Esophagus muscularis mucosa (tissue), 4 donors: ENCODE measurements at regions not wholly inside any gene's neighbourhood (a gene's known extent, or its start where the extent isn't known, plus 50 kb on each side); places are given as distances from the start of the nearest gene placed in this dataset.

Experiments used
- DNase-seq: peaks from one replicate; pipeline ENCODE4 v3.0.0-alpha.2; 2017; ENCODE audit errors: extremely low spot score
- H3K27ac ChIP-seq, 4 donors: fragments of 200-600 bp; sonication (generic); replicated peaks in 1 of 4; 1 replicate in 3 of 4; 2 replicates in 1 of 4; pipeline ENCODE4 v1.5.1; 2016 to 2019; ENCODE audit warnings: mild to moderate bottlenecking in 1 of 4
- H3K27me3 ChIP-seq, 4 donors: fragments of 200-600 bp; sonication (generic); one replicate each; pipeline versions ENCODE4 v1.5.1 to v1.6.0; 2016 to 2019
- H3K36me3 ChIP-seq, 4 donors: fragments of 200-600 bp; sonication (generic); one replicate each; pipeline ENCODE4 v1.5.1; 2016 to 2019
- H3K4me1 ChIP-seq, 4 donors: fragments of 200-600 bp; sonication (generic); one replicate each; pipeline ENCODE4 v1.5.1; 2016 to 2019
- H3K4me3 ChIP-seq, 4 donors: fragments of 200-600 bp; sonication (generic); 1 replicate in 2 of 4; 2 replicates in 2 of 4; pipeline ENCODE4 v1.5.1; 2016 to 2019; ENCODE audit warnings: mild to moderate bottlenecking in 4 of 4, moderate library complexity in 1 of 4
- H3K9me3 ChIP-seq, 4 donors: fragments of 200-600 bp; sonication (generic); 1 replicate in 3 of 4; 2 replicates in 1 of 4; pipeline ENCODE4 v1.5.1; 2016 to 2019
- EP300 ChIP-seq: sonication (generic); formaldehyde crosslinking; IDR thresholded peaks from one replicate; pipeline ENCODE4 v1.6.1; 2017; ENCODE audit warnings: antibody characterized with exemption
- POLR2A ChIP-seq: fragments of 450-650 bp; IDR thresholded peaks from one replicate; pipeline ENCODE4 v1.6.1; 2017; ENCODE audit warnings: antibody characterized with exemption, moderate library complexity, mild to moderate bottlenecking, low read depth
- POLR2AphosphoS5 ChIP-seq, 2 donors: sonication (generic); formaldehyde crosslinking; IDR thresholded peaks; one replicate each; pipeline ENCODE4 v1.6.1; 2017; ENCODE audit warnings: antibody characterized with exemption in 2 of 2
- WGBS: methylation state at CpG from one replicate; pipeline ENCODE4 v1.1.5; 2018; 5-methylcytosine and 5-hydroxymethylcytosine counted together
- intact Hi-C: fragments of 100-400 bp; cut with DNase I; formaldehyde crosslinking; loops from one replicate; pipeline ENCODE4 v1.15.1; 2023
- TF ChIP-seq, protein P1 (sequence below), 3 experiments: fragments of 200-600 bp in 2 of 3; fragments of 450-650 bp in 1 of 3; sonication (generic) in 2 of 3; IDR thresholded peaks; one replicate each; pipeline ENCODE4 v1.5.1; 2017 to 2019; ENCODE audit warnings: antibody characterized with exemption in 3 of 3, mild to moderate bottlenecking in 2 of 3, moderate library complexity in 1 of 3

DNA sequence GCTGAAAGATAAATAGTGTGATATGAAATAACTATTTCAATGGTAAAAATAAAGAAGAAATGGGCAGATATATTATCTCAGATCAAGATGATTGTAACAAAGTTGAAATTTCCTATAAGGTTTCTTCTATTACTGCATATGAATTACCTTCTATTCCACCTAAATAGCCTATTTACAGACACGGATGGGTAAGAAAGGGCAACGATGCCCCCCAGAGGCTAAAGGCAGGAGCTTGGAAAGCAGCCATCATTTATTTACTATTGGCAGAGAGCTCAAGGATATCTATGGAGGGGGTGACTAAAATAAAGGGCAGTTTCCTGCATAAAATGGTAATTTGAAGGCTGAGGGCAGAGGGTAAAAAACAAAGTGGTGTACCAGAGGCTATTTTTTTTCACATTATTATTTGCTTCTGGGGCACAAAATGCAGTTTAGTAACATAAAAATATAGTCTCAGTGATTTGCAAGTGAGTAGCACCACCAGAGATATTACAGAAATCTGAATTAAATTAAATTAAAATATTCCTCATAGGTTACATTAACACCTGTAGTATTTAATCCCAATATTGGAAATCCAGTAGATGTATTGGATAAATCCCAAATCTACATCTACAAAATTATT, 123.1 kb downstream of the BTC start:
- Histone ChIP-seq H3K36me3 (no peaks in the 10 kb centered on the region), H3K27me3 (no peaks in the 10 kb centered on the region), H3K4me1 (peaks cover 0 to 8% (median 0%) of the 10 kb centered on the region in 4 donors), H3K4me3 (no peak overlapping the region), H3K9me3 (no peaks in the 10 kb centered on the region), H3K27ac (no peak overlapping the region)
- intact Hi-C loops, result loop anchor here (5.0 kb wide), 1 partner anchor 224 kb away; the partner anchor contains the start of gene AREG
- TF ChIP-seq, protein P1, sequence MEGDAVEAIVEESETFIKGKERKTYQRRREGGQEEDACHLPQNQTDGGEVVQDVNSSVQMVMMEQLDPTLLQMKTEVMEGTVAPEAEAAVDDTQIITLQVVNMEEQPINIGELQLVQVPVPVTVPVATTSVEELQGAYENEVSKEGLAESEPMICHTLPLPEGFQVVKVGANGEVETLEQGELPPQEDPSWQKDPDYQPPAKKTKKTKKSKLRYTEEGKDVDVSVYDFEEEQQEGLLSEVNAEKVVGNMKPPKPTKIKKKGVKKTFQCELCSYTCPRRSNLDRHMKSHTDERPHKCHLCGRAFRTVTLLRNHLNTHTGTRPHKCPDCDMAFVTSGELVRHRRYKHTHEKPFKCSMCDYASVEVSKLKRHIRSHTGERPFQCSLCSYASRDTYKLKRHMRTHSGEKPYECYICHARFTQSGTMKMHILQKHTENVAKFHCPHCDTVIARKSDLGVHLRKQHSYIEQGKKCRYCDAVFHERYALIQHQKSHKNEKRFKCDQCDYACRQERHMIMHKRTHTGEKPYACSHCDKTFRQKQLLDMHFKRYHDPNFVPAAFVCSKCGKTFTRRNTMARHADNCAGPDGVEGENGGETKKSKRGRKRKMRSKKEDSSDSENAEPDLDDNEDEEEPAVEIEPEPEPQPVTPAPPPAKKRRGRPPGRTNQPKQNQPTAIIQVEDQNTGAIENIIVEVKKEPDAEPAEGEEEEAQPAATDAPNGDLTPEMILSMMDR (IDR thresholded peaks at IDR 0.05), result peak; percentile 59 to 65 (median 59)
- TF ChIP-seq POLR2A, result no peak
- no peak for TF ChIP-seq POLR2AphosphoS5 (IDR thresholded peaks at IDR 0.05)
- no peak for TF ChIP-seq EP300
- DNase-seq, result no peak
- WGBS, result 5% methylated on average over 2 of the region's 2 CpGs

DNA sequence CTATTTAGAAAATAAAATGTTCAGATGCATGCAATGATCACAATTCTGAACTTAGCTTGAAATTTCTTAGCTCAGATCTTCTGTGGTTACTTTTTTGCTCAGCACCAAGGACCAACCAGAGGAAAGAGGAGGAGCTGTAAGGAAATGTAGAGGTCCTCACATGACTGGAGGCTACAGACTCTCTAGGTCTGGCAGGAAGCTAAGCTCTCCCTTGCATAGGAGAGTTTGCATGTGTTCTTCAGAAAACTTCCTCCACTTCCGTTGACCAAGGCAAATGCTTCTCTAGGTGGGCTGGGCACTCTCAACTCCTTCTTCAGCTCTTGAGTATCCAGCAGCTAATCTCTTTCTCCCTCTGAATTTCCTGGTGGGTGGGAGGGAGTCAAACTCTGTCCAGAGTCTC, 119.6 kb downstream of the BTC start:
- no peaks in the 10 kb centered on the region for H3K36me3 ChIP-seq
- intact Hi-C loops, result loop anchor here (2.0 to 5.0 kb wide), 4 partner anchors 118 to 354 kb away; partner anchors contain the start of genes AREG and BTC
- H3K4me1 ChIP-seq, result peaks cover 0 to 8% (median 0%) of the 10 kb centered on the region in 4 donors
- 71% methylated on average over 1 of the region's 1 CpG for WGBS
- DNase-seq, result no peak
- no peak overlapping the region for H3K4me3 ChIP-seq
- H3K9me3 ChIP-seq, result no peaks in the 10 kb centered on the region
- H3K27ac ChIP-seq, result no peak overlapping the region
- H3K27me3 ChIP-seq, result no peaks in the 10 kb centered on the region
- TF ChIP-seq POLR2A (no peak), EP300 (no peak), POLR2AphosphoS5 (IDR thresholded peaks at IDR 0.05) (no peak)
- TF ChIP-seq, protein P1 (IDR thresholded peaks at IDR 0.05), result no peak

DNA sequence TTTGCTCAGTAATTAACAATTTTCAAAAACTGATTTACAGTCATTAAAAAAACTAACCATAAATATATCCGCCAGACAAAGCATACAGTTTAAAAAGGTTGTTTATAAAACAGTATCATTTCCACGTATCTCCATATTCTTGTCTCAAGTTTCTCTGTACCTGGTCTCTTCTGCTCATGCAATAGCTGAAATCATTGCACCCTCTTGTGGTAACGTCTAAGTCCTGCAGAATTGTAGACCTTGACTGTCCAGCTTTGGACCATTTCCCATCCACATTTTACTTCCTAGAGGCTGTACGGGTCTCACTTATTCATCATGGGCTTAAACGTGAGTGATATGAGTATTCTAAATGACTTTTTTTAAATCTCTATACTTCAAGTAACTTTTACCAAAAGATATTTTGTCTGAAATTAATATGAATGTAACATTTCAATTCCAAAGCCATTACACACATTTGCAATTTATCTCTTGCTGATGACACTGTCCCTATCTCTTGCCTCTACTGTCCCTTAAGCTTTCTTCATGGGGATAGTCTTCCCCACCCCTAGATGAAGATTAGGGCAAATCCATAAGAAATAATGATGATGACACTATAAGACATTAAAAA, 118.5 kb downstream of the BTC start:
- no peaks in the 10 kb centered on the region for H3K9me3 ChIP-seq
- 7% methylated on average over 5 of the region's 5 CpGs for whole genome bisulfite sequencing
- no peak overlapping the region for H3K27ac ChIP-seq
- no peak for TF ChIP-seq POLR2AphosphoS5 (IDR thresholded peaks at IDR 0.05)
- TF ChIP-seq, protein P1 (IDR thresholded peaks at IDR 0.05), result peak; percentile 72 to 84 (median 76)
- TF ChIP-seq POLR2A, result no peak
- no peaks in the 10 kb centered on the region for H3K36me3 ChIP-seq
- peaks cover 0 to 7% (median 0%) of the 10 kb centered on the region in 4 donors for H3K4me1 ChIP-seq
- intact Hi-C loops, result loop anchor here (2.0 to 5.0 kb wide), 3 partner anchors 117 to 355 kb away; partner anchors contain the start of gene BTC
- no peak for DNase-seq
- no peak overlapping the region for H3K4me3 ChIP-seq
- no peaks in the 10 kb centered on the region for H3K27me3 ChIP-seq

DNA sequence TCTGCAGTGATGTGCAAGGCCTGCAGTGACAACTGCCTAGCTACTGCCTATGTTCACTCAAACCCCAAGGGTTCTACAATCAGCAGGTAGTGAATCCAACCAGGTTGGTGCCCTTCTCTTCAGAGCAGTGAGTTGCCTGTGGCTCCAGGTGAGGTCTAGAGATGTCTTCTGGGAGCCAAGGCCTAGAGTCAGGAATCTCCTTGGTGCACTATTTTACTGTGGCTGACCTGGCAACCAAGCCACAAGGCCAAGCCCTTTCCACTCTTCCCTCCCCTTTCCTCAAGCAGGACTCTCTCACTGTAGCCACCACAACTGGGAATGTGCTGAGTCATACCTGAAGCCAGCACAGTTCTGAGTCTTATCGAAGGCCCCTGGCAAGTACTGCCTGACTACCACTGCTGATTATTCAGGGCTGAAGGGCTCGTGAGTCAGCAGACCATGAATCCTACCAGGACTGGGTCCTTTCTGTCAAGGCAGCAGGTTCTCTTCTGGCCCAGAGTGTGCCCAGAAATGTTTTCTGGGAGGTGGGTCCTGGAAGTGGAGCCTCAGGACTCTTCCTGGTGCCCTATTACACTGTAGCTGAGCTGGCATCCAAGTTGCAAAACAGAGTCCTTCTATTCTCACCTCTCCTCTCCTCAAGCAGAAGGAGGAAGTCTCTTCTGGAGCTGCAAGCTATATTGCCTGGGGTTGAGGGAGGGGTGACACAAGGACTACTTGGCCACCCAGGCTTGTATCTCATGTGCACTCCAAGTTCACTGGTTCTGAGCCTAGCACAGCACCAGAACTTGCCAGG, 111.6 kb downstream of the BTC start:
- DNase-seq, result no peak
- WGBS, result 71% methylated on average over 1 of the region's 2 CpGs
- Histone ChIP-seq H3K27ac (no peak overlapping the region), H3K9me3 (no peaks in the 10 kb centered on the region), H3K4me3 (no peak overlapping the region), H3K36me3 (no peaks in the 10 kb centered on the region), H3K4me1 (peaks cover 0 to 12% (median 8%) of the 10 kb centered on the region in 4 donors), H3K27me3 (no peaks in the 10 kb centered on the region)
- TF ChIP-seq POLR2AphosphoS5 (IDR thresholded peaks at IDR 0.05), result no peak
- no peak for TF ChIP-seq POLR2A
- TF ChIP-seq, protein P1 (IDR thresholded peaks at IDR 0.05), result no peak
- no peak for TF ChIP-seq EP300
- intact Hi-C loops, result no loop called here
